Renal cortical epithelial cell (primary cell): ENCODE measurements at regions not wholly inside any gene's neighbourhood (a gene's known extent, or its start where the extent isn't known, plus 50 kb on each side); places are given as distances from the start of the nearest gene placed in this dataset.

Source experiments
- DNase-seq: peaks from one replicate; pipeline ENCODE4 v3.0.0-alpha.2; 2011; ENCODE audit warnings: low read depth

DNA sequence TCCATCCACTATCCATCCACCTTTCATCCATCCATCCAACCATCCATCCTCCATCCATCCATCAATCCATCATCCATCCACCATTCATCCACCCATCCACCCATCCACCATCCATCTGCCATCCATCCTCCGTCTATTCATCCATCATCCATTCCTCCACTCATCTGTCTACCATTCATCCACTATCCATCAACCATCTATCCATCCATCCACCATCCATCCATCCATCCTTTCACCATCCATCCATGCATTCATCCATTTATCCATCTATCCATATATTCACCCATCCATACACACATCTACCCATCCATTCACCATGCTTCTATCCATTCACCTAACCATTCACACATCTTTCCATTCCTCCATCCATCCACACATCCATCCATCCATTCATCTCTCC, 207.0 kb upstream of the CDH4 start:
- DNase-seq, result no peak

DNA sequence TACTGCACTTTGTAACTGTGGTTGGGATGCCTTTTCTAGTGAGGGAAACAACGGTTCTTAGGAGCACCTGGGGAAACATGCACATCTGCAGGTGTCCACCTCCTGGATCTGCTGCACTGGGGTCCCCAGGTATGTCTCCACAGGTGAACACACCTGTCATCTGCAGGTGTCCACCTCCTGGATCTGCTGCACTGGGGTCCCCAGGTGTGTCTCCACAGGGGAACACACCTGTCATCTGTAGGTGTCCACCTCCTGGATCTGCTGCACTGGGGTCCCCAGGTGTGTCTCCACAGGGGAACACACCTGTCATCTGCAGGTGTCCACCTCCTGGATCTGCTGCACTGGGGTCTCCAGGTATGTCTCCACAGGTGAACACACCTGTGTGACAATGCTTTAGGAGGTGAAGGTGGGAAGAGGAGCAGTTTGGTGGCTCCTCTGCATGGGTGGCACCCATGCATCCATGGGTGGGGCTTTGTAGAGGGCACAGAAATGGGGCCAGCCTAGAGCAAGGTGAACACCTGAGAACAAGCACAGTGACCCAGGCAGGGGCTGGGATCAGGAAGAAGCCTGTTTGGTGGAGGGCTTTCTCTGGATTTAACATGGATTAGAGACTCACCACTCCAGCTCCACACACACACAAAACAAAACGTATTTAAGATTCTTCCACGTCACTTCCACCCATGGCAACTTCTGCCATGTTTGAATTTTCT, 206.0 kb upstream of the CDH4 start:
- DNase-seq, result no peak

DNA sequence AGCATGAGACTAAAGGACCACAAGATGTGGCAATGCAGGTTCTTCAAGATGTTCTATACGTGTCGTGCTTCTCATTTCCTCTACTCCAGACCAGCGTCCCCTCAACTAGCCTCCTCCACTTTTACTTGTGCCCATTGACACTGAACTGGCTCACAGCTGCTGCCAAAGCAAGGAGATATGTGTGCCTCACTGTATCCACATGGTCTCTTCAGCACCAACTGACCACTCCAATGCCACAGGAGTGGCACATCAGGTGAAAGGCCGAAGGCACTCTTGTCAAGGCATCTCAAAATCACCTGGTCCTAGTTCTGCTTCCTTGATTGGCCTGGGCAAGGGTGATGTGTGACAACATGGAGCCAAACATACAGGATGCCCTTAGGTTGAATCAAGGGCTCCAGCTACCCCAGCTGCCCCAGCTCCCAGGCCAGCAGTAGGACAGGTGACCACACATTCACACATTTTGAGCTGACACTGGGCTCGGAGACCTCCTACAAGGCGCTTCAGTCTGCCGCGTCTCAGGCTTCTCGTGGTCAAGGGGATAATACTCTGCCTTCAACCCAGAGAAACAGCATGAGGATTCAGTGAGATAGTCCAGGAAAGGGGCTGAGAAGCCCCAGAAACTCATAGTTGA, 205.2 kb upstream of the CDH4 start:
- DNase-seq, result no peak

DNA sequence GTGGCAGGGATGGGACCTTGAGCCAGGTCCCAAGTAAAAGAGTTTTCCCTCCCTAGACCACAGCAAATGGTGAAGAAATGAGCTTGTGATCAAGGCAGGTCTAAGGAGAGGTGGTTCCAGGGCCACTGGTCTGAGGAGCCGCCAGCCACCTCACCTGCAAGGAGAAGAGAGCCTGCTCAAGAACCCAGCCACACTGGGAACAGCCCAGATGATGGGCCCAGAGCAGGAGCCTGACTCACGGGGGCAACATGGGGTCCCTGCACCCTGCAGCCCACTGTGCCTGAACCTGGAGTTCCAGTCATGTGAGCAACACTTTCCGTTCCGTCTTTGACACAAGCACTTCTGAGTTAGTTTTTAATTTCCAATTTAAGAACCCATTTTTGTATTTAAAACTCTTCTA, 204.5 kb upstream of the CDH4 start:
- DNase-seq, result no peak

DNA sequence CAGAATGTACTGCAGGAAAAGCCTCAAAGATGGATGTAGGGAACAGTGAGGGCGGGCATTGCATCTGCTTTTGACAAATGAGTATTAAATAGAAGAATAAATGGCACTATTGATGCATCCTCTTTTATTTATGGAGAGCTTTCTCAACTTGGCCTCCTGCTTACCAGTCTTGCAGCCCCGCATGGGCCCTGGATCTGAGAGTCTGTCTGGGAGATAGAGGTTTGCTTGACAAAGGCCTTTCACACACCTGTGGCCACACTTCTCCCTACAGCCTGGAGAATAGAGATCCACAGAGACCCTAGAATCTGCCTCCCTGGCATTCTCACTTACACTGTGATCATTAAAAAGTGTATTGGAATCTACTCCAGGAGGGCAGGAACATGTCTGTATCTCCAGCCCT, 203.8 kb upstream of the CDH4 start:
- DNase-seq, result no peak

DNA sequence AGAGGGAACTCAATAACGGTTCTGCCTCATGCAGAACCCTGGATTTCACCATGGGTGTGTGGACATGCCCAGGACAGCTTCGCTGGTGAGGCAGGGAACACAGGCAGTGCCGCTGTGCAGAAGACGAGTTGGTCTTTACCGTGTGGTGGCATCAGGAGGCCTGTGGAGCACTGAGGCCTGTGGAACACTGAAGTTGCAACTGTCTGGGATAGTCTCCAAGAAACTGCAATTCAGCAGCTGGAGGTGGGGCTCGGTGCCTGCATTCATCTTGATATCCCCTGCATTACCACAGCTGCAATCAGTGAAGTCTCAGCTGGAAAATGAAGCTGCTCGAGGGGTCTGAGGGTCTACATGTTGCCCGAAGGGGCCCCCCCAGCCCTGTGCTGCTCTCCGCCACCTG, 202.4 kb upstream of the CDH4 start:
- DNase-seq, result no peak

DNA sequence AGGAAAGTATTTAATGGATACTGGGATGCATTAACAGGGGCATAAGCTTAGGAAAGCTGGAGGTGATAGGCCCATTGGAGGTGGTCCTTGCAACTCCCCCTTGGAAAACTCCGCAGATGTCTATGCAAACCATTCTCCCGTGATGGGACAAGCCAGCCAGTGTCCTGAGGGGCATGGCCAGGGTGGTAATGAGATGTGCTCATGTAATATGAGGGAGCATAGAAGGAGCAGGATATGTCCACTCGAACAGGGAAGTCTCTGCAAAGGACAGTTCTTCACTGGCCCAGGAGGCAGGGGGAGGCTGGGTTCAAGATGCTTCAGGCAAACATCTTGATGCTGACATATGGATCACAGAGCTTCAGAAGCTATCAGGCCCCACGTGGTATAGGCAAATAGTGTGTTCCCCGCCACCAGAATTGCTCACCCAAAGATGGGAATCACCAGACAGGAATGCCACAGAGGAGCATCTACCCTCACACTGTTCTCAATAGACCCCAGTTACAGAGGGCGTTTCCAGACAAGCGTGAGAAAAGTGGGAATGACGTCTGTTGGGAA, 201.6 kb upstream of the CDH4 start:
- DNase-seq, result no peak

DNA sequence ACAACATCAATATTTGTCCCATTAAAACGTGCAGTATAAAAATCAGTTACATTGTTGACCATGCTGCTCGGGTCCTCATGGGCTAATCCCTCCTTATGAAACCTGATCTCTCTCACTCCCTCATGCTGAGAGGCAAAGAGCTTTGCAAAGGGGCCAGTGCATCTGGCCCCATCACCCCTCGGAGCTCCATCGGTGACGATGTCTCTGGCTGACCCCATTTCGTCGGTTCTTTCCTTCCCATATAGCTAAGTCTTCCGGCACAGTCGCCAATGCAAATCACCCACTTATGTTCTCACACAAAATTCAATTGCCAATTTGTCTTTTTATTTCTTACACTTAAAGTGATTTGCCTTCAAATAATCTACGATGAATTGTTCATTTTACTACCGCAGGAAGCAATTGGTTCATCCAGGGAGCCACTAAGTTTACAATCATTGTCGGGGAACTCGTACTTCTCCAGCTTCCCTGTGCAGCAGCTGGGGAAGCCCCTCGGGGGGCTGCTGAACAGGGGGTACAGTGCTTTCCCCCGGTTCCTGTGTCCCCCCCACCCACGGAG, 199.8 kb upstream of the CDH4 start:
- DNase-seq, result no peak

DNA sequence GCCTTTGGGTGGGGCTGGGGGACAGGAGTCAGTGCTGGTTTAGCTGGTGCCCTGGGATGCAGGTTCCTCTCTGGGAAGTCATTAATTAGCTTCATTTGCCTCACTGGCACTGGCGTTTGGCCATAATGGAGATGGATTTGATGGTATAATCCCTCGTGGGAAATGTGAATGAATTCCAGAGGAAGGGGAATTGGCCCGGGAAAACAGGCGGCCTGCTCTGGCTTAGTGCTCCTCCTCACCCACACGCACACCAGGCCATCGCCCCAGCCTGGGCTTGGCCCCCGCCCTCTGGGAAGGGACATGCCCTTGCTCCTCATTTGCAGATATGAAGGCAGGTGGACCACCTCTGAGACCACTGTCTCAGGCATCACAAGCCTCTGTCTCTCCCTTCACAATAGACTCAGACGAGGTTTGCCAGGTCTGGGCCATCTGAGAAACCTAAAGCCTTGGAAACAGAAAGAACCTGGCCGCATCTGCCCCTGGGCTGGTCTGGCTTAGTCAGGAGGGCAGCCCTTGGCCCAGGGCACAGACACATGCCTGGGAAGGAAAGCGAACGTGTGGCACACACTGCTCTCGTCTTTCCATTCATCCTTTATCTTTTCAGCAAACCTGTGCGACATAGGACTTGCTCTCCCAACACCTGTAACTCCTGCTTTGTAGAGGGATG, 199.2 kb upstream of the CDH4 start:
- no peak for DNase-seq

DNA sequence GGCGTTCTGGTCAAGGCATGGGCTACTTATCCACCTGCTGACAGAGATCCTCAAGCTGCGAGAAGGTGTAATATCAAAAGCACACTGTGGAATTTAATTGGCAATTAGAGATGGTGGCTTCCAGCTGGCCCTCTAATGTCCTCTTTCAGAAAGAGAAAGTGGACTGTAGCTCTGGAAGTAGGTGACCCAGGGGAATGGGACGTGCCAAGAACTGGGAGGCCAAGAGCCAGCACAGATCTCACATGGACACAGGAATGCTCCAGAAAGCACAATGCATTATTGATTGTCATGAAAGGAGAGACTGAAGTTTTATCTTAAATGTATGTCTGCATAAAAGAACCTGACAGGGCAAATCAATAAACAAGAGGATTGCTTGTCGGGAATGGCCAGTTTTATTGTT, 198.6 kb upstream of the CDH4 start:
- no peak for DNase-seq

DNA sequence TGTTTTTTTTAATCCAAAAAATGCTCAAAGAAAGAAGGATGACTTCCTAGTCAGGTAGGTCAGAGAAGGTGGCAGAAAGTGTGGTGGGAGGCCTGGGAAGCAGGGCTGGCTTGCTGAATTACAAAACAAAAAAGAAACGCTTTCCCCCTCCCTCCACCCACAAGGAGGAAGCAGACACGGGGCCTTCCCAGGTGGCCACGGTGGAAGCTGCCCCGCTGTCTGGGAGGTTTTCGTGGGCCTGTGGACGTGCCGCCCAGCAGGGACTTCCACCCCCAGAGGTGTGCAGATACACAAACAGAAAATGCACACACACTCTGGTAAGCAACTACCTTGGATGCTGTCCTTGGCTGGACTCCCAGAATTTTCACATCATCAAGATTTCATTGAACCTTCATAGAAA, 198.2 kb upstream of the CDH4 start:
- no peak for DNase-seq

DNA sequence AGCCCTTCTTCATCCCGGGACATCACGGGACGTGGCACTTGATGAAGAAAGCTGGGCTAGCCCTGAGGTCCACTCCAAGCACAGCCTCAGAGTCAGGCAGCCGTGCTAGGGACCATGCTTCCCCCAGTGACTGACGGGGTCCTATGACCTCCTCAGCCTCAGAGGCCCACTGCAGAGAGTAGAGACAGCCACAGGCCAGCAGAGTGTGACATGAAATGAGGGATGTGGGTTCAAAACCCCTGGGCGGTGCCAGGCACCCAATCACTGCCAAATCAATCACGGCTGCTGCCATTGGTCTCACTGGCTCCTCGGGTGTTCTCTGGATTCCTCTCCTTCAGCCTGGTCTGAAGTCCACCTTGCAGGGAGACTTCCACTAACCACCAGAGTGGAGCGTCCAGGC, 197.7 kb upstream of the CDH4 start:
- no peak for DNase-seq

DNA sequence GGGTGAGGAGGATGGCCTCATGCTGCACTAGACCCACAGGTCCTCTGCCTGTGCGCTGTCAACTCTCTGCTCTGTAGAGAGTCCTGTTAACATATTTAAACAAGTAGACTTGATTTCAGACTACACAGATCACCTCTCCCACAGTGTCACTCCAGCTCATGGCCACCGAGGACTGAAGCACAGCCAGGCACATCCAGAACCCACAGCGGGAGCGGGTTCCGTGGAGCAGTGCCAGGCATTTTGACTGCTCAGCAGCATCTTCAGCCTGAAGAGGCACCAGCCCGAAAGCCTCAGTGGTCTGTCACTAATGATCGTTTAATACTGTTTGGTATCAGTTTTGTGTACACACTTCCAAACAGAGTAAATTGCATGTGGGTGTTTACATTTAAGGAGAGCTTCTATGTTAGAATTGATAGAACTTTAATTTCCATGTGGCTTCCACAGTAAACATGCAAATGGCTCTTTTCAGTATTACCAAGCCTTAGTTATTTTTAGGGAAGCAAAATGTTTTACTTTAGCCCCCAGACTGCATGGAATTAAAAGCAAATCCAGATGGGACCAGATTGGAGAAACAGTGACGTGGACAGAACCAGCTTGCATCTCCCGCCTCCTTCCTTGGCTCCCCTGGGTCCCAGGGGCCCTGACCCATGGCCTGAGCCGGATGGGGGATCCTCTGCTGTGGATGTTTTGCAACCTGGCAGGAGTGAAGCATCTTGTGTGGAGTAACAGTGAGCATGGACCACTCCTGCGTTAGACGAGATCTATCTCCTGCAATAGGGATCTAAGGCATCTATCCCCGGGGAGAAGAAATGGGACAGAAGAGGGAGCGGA, 196.7 kb upstream of the CDH4 start:
- DNase-seq, result no peak

DNA sequence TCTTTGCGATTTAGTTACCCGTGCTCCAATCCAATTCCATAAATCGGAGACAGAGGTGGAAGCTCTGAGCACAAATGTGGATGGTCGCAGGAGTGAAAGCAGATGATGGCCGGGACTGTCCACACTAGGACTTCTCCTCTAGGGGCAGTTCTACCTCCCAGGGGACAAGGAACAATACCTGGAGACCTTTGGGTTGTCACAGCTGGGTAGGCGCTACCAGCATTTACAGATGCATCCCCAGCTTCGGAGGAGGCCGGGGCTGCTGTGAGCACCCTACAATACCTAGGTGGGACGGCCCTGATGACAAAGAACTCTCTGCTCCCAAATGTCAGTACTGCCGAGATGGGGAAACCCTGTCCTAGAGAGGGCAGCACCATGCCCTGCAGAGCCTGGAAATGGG, 195.9 kb upstream of the CDH4 start:
- no peak for DNase-seq

DNA sequence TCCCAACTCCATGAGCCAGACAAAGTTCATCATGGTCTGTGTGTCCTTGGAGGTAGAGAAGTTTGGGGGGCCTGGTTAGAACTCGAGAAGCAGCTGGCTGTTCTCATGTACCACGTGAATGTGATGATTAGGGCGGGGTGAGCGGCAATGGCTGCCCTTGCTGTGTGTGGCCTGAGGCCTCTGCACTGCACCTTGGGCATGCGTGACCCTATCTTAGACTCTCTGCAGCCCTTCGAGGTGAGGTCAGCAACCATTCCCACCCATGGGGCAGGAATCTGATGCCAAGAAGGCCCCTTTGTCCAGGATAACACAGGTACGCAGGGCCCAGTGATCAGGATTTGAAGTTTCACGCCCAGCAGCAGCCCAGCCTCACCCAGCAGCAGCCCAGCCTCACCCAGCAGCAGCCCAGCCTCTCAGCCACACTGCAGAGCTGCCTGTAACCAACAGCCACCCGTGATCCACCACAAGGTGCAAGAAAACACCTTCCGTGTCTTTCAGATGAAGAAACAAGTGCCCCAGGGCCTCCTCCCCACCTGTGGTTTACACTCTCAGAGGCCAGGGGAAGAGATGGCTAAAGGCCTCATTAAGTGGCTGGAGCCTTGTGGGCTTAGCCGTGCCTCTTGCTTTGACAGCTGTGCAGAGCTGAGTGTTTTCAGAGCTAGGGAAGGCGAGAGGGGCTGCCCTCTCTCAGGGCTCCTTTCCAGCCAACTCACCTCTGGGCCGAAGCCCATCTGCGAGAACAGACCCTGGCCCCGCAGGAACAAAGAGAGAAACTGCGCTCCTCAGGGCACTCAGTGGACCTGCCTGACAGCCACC, 195.2 kb upstream of the CDH4 start:
- no peak for DNase-seq

DNA sequence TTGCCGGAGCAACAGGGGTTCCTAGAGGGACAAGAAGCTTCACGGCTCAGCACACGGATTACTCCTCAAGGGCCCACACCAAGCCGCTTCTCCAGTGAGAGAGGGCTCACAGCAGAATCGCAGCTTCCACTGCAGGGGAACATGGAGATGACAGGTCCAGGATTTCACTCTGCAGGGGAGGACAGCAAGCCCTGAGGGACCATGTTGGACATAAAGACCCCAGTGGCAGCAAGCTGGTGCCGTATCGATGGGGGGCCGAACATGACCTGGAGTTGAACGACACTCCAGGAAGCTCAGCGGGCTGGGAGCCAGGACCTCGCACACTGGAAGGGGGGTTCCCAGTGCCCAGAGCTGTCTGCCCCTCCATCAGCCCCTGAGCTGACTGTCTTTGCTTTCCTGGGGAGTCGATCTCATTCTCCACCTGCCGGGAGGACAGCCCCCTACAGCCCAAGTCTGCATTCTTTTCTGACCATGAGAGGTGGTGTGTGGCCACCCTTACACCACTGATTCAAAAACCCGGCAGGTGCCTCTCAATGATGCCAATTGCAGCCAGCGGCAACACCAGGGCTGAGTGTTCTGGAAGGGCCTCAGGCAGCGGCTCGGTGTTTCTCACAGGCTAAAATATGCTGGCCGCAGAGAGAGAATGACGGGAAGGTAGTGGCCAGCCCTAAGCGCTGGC, 194.5 kb upstream of the CDH4 start:
- no peak for DNase-seq

DNA sequence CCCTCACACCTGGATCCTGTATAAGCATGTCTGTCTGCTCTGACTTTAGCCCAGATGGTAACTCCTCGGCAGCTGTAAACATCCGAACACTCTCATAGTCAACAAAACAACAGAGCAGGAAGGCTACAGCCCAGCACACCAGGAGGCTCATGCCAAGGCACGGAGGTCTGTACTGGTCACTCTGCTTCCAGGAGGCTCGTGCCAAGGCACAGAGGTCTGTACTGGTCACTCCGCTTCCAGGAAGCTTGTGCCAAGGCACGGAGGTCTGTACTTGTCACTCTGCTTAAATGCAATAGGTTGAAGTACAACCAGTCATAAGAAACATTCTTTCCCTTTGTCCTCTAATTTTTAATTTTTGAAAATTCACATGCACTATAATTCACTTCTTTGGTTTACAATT, 190.1 kb upstream of the CDH4 start:
- DNase-seq, result no peak

DNA sequence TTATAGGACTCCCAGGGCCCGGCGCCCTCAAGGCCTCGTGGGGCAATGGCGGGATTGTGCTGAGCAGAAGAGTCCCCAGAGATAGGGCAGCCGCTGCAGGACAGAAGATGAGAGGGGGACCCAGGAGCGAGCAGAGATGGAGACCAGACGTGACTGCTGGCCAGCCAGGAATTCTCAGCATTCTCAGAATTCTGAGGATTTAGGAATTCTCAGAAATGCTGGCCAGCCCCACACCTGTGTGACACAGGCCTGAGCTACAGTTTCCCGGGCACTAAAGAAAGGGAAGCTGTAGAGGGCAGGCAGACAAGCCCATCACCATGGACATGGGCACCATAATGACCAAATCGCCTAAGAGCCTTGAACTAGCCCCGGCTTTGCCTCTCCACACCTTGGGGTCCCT, 186.2 kb upstream of the CDH4 start:
- DNase-seq, result no peak

DNA sequence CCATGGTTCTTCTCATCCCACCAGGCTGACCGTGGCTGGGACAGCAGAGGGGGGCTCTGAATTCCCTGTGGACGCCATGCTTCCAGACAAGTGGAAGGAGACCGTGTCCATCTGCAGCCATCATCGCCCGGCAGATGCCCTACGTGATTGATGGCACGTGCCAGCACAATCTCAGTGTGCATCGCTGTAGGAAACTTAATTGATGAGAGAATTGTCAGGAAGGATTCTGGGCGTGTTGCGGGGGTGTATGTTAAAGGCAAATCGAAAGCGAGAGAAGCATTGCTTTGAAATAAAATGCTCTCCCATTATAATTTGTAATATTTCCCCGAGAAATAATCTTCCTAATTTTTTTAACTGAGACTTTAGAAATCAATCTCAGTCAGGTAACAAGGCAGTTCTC, 185.5 kb upstream of the CDH4 start:
- DNase-seq, result no peak

DNA sequence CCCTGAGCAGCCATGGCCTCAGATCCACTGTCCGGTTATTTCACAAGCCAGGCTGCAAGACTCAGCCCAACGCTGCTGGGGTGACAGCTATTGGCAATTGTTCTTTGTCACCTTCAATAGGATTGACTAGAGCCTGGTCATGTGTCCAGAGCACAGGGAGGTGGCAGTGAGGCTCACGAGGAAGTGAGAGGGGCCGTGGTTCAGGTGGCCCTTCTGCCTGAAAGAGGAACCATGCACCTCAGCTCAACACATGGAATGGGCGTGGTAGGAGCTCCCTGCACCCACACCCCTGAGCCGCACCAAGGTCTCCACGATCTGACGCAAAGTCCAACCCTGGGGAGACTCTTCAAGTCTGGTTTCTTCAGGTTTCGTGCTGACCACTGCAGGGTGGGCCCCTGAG, 184.8 kb upstream of the CDH4 start:
- no peak for DNase-seq

DNA sequence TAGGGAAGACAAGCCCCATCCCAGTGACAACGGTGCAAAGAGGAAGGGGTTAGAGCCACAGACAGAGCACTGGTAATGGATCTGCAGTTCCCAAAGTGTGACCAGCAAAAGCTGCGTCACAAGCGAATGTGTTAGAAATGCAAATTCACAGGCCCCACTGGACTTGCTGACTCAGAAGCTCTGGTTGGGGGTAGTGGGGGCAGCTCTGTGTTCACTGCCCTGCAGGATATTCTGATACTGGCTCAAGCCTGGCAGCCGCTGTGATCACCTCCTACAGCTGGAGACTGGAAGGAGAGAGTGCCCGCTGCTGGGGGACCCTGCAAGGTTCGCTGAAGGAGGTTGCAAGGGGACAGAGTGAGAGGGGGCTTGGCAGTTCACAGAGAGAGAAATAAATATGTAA, 179.7 kb upstream of the CDH4 start:
- DNase-seq, result no peak
